CD4-positive, alpha-beta T cell (primary cell): ENCODE measurements at regions not wholly inside any gene's neighbourhood (a gene's known extent, or its start where the extent isn't known, plus 50 kb on each side); places are given as distances from the start of the nearest gene placed in this dataset.
"Not testable (repeated sequence)": the region's sequence is repeated elsewhere in the genome, so short reads cannot be mapped to it uniquely, and the experiment has no call there.

ENCODE experiments used
- ATAC-seq: fragments of 200-7000 bp; cut with Tn5 transposase; one replicate; pipeline ENCODE4 v1.10.0; 2022; ENCODE audit warnings: mild to moderate bottlenecking; ENCODE audit not compliant: poor library complexity
- CTCF ChIA-PET: fragments of 350-600 bp; sonication (Branson Sonifier 250); formaldehyde crosslinking; loops from one replicate; lab custom pipeline; 2021; ENCODE audit warnings: antibody characterized with exemption, inconsistent platforms; lab: Charles Lee
- POLR2A ChIA-PET: fragments of 350-600 bp; sonication (Branson Sonifier 250); formaldehyde crosslinking; loops from one replicate; lab custom pipeline; 2021; ENCODE audit warnings: antibody characterized with exemption, inconsistent platforms; lab: Charles Lee
- DNase-seq, 14 experiments: peaks; one replicate each; pipeline ENCODE4 v3.0.0-alpha.2; 2013 to 2020; ENCODE audit warnings: mixed read lengths in 2 of 14
- H3K27ac ChIP-seq, 2 donors: one replicate each; pipeline versions ENCODE4 v1.5.1 to v1.7.0; 2013; ENCODE audit warnings: low read length in 2 of 2, low read depth in 1 of 2, mild to moderate bottlenecking in 1 of 2
- H3K27me3 ChIP-seq, 2 experiments: 1 replicate in 1 of 2; 2 replicates in 1 of 2; pipeline versions ENCODE4 v1.6.1 to v1.7.0; 2013; ENCODE audit warnings: low read length in 2 of 2, control low read depth in 1 of 2, mild to moderate bottlenecking in 1 of 2, moderate library complexity in 1 of 2; ENCODE audit not compliant: insufficient read depth in 2 of 2, control insufficient read depth in 1 of 2
- H3K36me3 ChIP-seq: one replicate; pipeline ENCODE4 v1.6.1; 2013; ENCODE audit warnings: low read length, control low read depth; ENCODE audit not compliant: insufficient read depth
- H3K4me1 ChIP-seq: one replicate; pipeline ENCODE4 v1.6.1; 2013; ENCODE audit warnings: low read length, control low read depth; ENCODE audit not compliant: insufficient read depth
- H3K4me3 ChIP-seq: one replicate; pipeline ENCODE4 v1.5.1; 2013; ENCODE audit warnings: mild to moderate bottlenecking, low read length, moderate library complexity
- H3K9me3 ChIP-seq, 2 experiments: 1 replicate in 1 of 2; 2 replicates in 1 of 2; pipeline versions ENCODE4 v1.6.1 to v1.7.0; 2013; ENCODE audit warnings: low read length in 2 of 2, mild to moderate bottlenecking in 2 of 2, control low read depth in 1 of 2, moderate library complexity in 1 of 2; ENCODE audit not compliant: control insufficient read depth in 1 of 2, insufficient read depth in 1 of 2
- H3K27ac Mint-ChIP-seq: one replicate; pipeline ENCODE4 v1.8.0; 2020; ENCODE audit warnings: mixed read lengths
- H3K27me3 Mint-ChIP-seq: one replicate; pipeline ENCODE4 v1.8.0; 2021; ENCODE audit warnings: mixed read lengths
- H3K36me3 Mint-ChIP-seq: one replicate; pipeline ENCODE4 v1.8.0; 2021; ENCODE audit warnings: low read depth, mixed read lengths
- H3K4me1 Mint-ChIP-seq: one replicate; pipeline ENCODE4 v1.8.0; 2021; ENCODE audit warnings: low read depth, mixed read lengths
- H3K4me3 Mint-ChIP-seq: one replicate; pipeline ENCODE4 v1.8.0; 2020; ENCODE audit warnings: mild to moderate bottlenecking, mixed read lengths
- H3K9me3 Mint-ChIP-seq: one replicate; pipeline ENCODE4 v1.8.0; 2020; ENCODE audit warnings: mixed read lengths
- intact Hi-C, 2 experiments: fragments of 100-400 bp; cut with DNase I in 1 of 2; cut with micrococcal nuclease in 1 of 2; formaldehyde crosslinking; loops; one replicate each; pipeline versions ENCODE4 v1.15.1 to v1.9.0; 2023 to 2025; cut with DNase I, micrococcal nuclease
- TF ChIP-seq, protein P1 (sequence below): fragments of 200-600 bp; IDR thresholded peaks from one replicate; pipeline ENCODE4 v1.8.0; 2022; ENCODE audit warnings: antibody characterized with exemption, mild to moderate bottlenecking

DNA sequence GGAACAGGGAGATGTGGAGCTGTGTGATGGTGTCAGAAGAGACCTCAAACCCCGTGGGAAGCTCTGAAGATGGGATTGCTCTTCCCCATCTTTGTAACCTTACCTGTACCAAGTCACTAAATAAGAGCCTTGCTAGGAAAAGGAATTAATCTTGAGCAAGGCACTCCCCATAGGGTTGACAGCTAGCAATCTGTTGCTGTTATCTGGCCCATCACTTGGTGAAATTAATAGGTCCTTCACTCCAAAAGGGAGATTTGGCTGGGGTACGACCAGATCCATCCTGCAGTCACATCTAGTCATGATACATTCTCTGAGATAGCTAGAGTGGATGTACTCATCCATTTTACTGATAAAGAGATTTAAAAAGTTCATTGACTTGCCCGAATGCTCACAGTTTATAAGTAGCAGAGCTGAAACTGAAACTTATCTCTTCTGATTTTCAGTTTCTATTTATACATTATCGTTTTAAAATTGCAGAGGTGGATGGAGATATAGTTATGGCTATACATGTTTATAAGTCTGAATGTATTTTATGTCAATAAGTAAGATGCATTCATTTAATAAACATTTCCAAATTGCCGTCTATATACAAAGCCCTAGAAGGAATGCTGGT is 299.1 kb upstream of the MCTP2 start:
- intact Hi-C loops: no loop called here
- Mint-ChIP-seq H3K27me3 (no peaks in the 10 kb centered on the region), H3K4me1 (no peaks in the 10 kb centered on the region), H3K9me3 (no peaks in the 10 kb centered on the region), H3K36me3 (no peaks in the 10 kb centered on the region), H3K4me3 (no peak overlapping the region), H3K27ac (no peak overlapping the region)
- no peaks in the 10 kb centered on the region for H3K4me1 ChIP-seq
- H3K4me3 ChIP-seq: no peak overlapping the region
- ChIA-PET CTCF (interaction anchor here (1.4 kb wide), 1 partner anchor 12 kb away, joined by 4 read pairs; no protein-coding TSS in a partner anchor), POLR2A (no interaction called here)
- TF ChIP-seq, protein P1, sequence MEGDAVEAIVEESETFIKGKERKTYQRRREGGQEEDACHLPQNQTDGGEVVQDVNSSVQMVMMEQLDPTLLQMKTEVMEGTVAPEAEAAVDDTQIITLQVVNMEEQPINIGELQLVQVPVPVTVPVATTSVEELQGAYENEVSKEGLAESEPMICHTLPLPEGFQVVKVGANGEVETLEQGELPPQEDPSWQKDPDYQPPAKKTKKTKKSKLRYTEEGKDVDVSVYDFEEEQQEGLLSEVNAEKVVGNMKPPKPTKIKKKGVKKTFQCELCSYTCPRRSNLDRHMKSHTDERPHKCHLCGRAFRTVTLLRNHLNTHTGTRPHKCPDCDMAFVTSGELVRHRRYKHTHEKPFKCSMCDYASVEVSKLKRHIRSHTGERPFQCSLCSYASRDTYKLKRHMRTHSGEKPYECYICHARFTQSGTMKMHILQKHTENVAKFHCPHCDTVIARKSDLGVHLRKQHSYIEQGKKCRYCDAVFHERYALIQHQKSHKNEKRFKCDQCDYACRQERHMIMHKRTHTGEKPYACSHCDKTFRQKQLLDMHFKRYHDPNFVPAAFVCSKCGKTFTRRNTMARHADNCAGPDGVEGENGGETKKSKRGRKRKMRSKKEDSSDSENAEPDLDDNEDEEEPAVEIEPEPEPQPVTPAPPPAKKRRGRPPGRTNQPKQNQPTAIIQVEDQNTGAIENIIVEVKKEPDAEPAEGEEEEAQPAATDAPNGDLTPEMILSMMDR: no peak
- H3K27ac ChIP-seq: no peak overlapping the region
- DNase-seq (no peak), ATAC-seq (no peak)
- no peaks in the 10 kb centered on the region for H3K9me3 ChIP-seq
- H3K36me3 ChIP-seq: no peaks in the 10 kb centered on the region
- H3K27me3 ChIP-seq: no peaks in the 10 kb centered on the region

DNA sequence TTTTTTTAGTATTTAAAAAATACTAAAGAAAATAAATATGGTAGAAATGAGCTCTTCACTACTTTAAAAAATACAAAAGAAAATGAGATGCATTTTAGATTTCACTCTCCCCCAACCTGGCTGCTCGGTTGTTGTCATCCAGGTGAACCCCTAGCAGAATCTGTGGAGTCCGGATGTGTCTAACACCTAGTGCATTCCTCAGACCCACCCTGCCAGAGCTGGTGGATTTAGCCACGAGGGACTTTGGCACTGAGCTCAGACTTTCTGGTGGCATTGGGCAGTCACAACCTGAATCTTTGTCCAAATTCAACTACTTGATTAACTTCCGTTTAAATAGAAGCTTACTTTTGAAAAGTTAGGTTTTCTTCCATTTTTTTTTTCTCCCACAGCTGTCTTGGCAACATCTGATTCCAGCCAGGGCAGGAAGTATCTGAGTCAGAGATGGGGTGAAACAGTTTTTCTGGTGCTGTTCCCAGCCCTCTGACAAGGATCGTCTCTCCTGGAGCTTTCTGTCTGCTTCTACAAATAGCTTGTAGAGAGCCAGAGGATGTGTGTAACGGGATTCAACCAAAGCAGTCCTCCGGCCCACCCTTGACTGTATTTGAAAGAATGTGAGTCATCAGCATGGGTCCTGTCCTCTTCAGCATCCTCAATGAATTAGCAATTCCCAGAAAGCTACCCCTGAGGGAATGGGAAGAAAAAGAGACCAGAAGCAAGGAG is 301.8 kb upstream of the MCTP2 start:
- Histone ChIP-seq H3K4me3 (no peak overlapping the region), H3K36me3 (no peaks in the 10 kb centered on the region), H3K9me3 (no peaks in the 10 kb centered on the region), H3K27me3 (no peaks in the 10 kb centered on the region), H3K4me1 (no peaks in the 10 kb centered on the region), H3K27ac (no peak overlapping the region)
- POLR2A ChIA-PET: no interaction called here
- ATAC-seq: no peak
- Mint-ChIP-seq H3K27me3 (no peaks in the 10 kb centered on the region), H3K4me3 (no peak overlapping the region), H3K9me3 (no peaks in the 10 kb centered on the region), H3K36me3 (no peaks in the 10 kb centered on the region), H3K27ac (no peak overlapping the region), H3K4me1 (no peaks in the 10 kb centered on the region)
- DNase-seq: no peak
- intact Hi-C loops: no loop called here
- CTCF ChIA-PET: interaction anchor here (1.2 kb wide), 1 partner anchor 22 kb away, joined by 5 read pairs; no protein-coding TSS in a partner anchor
- TF ChIP-seq, protein P1: no peak

DNA sequence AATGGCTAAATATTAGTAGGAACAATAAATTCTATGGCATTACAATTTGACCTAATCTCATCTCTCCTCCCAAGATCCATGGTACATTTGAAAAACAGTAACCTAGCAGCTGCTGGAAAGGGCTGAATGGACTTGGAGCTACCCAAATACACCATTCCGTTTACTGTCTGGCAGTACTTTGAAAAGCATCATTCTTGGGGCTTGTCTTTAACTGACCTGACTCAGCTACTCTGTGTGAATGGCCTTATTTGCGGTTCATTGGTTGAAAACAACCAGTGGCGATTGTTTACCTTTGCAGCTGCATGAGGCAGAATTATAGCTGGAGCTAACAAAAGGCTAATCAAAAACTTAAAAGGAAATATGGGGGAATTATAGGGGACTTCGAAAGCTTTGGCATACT is 311.2 kb upstream of the MCTP2 start:
- no peaks in the 10 kb centered on the region for H3K36me3 ChIP-seq
- intact Hi-C loops: no loop called here
- ATAC-seq (no peak), DNase-seq (no peak)
- H3K27me3 Mint-ChIP-seq: peaks cover 6% of the 10 kb centered on the region
- H3K4me1 ChIP-seq: no peaks in the 10 kb centered on the region
- POLR2A ChIA-PET: no interaction called here
- CTCF ChIA-PET: interaction anchor here (0.8 kb wide), 1 partner anchor 11 kb away, joined by 4 read pairs; no protein-coding TSS in a partner anchor
- H3K4me3 ChIP-seq: no peak overlapping the region
- TF ChIP-seq, protein P1: no peak
- H3K27me3 ChIP-seq: no peaks in the 10 kb centered on the region
- peaks cover 2% of the 10 kb centered on the region for H3K9me3 Mint-ChIP-seq
- H3K27ac ChIP-seq: no peak overlapping the region
- H3K27ac Mint-ChIP-seq: no peak overlapping the region
- no peaks in the 10 kb centered on the region for H3K4me1 Mint-ChIP-seq
- no peaks in the 10 kb centered on the region for H3K36me3 Mint-ChIP-seq
- H3K4me3 Mint-ChIP-seq: no peak overlapping the region
- peaks cover 0 to 5% of the 10 kb centered on the region in 2 experiments for H3K9me3 ChIP-seq

DNA sequence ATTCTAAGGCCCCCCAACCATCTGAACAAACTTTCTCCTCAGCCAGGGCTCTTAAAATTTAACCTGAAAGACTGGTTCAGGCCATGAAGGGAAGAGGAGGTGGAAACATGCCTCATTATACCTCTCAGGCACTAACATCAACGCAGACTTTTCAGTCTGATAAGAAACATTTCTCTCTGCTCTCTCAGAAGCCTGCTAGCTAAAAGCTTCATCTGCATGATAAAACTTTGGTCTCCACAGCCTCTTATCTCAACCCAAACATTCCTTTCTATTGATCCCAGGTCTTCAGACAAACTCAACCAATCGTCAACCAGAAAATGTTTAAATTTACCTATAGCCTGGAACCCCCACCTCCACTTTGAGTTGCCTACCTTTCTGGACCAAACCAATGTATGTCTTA is 312.6 kb upstream of the MCTP2 start:
- CTCF ChIA-PET, H3K27ac Mint-ChIP-seq, POLR2A ChIA-PET, H3K27ac ChIP-seq, H3K4me3 Mint-ChIP-seq, H3K36me3 ChIP-seq, H3K4me1 ChIP-seq, DNase-seq, intact Hi-C loops, H3K36me3 Mint-ChIP-seq, H3K27me3 ChIP-seq, H3K9me3 Mint-ChIP-seq, H3K4me3 ChIP-seq, H3K4me1 Mint-ChIP-seq, ATAC-seq, H3K27me3 Mint-ChIP-seq, H3K9me3 ChIP-seq: not testable (repeated sequence)
